Loucy (cell line): ENCODE measurements at regions not wholly inside any gene's neighbourhood (a gene's known extent, or its start where the extent isn't known, plus 50 kb on each side); places are given as distances from the start of the nearest gene placed in this dataset.

Experiments used
- H2AFZ ChIP-seq: fragments of 200-600 bp; sonication (generic); 2 replicates; pipeline ENCODE4 v1.6.0; 2016; ENCODE audit warnings: antibody characterized with exemption, mild to moderate bottlenecking, low read length, moderate library complexity
- H3F3A ChIP-seq: fragments of 200-600 bp; 2 replicates; pipeline ENCODE4 v1.6.0; 2016; ENCODE audit warnings: antibody characterized with exemption, low read depth, mild to moderate bottlenecking
- H3K27me3 ChIP-seq: fragments of 200-600 bp; sonication (generic); 2 replicates; pipeline ENCODE4 v1.6.1; 2014; ENCODE audit warnings: low read length, mild to moderate bottlenecking; ENCODE audit not compliant: insufficient read depth, poor library complexity, severe bottlenecking
- H3K36me3 ChIP-seq: fragments of 200-600 bp; sonication (generic); 2 replicates; pipeline ENCODE4 v1.6.1; 2016; ENCODE audit warnings: low read length; ENCODE audit not compliant: insufficient read depth
- H3K4me1 ChIP-seq: fragments of 200-600 bp; sonication (generic); 2 replicates; pipeline ENCODE4 v1.5.1; 2014; ENCODE audit warnings: low read length, mild to moderate bottlenecking; ENCODE audit not compliant: insufficient read depth, poor library complexity, severe bottlenecking
- H3K4me2 ChIP-seq: fragments of 200-600 bp; sonication (generic); 2 replicates; pipeline ENCODE4 v1.6.0; 2014; ENCODE audit warnings: antibody characterized with exemption, low read length, low read depth, mild to moderate bottlenecking; ENCODE audit not compliant: poor library complexity, severe bottlenecking
- H3K4me3 ChIP-seq: fragments of 200-600 bp; sonication (generic); 2 replicates; pipeline ENCODE4 v1.5.1; 2014; ENCODE audit warnings: low read length, mild to moderate bottlenecking, mixed read lengths; ENCODE audit not compliant: poor library complexity, severe bottlenecking
- H3K79me2 ChIP-seq: fragments of 200-600 bp; sonication (generic); 2 replicates; pipeline ENCODE4 v1.6.1; 2014; ENCODE audit warnings: low read length; ENCODE audit not compliant: insufficient read depth
- H3K9ac ChIP-seq: fragments of 200-600 bp; sonication (generic); 2 replicates; pipeline ENCODE4 v1.6.0; 2014; ENCODE audit warnings: mild to moderate bottlenecking, low read depth, low read length, moderate library complexity; ENCODE audit not compliant: poor library complexity, severe bottlenecking
- H3K9me2 ChIP-seq: fragments of 200-600 bp; sonication (generic); replicated peaks from 2 replicates; pipeline ENCODE4 v1.6.1; 2016; ENCODE audit warnings: low read depth, low read length, mixed read lengths
- H3K9me3 ChIP-seq: fragments of 200-600 bp; sonication (generic); 2 replicates; pipeline ENCODE4 v1.6.1; 2014; ENCODE audit warnings: mild to moderate bottlenecking, antibody characterized with exemption, low read length, low read depth; ENCODE audit not compliant: insufficient read depth
- H4K20me1 ChIP-seq: fragments of 200-600 bp; sonication (generic); 2 replicates; pipeline ENCODE4 v1.6.0; 2014; ENCODE audit warnings: antibody characterized with exemption, low read length, mild to moderate bottlenecking; ENCODE audit not compliant: insufficient read depth, poor library complexity, severe bottlenecking
- EZH2phosphoT487 ChIP-seq: fragments of 200-600 bp; IDR thresholded peaks from 2 replicates; pipeline ENCODE4 v1.6.1; 2018; ENCODE audit warnings: antibody characterized with exemption, mild to moderate bottlenecking, moderate library complexity, borderline replicate concordance
- TF ChIP-seq, protein P1 (sequence below): fragments of 200-600 bp; sonication (generic); conservative IDR thresholded peaks from 2 replicates; pipeline ENCODE4 v1.5.1; 2014; ENCODE audit warnings: mild to moderate bottlenecking, antibody characterized with exemption, low read length

DNA sequence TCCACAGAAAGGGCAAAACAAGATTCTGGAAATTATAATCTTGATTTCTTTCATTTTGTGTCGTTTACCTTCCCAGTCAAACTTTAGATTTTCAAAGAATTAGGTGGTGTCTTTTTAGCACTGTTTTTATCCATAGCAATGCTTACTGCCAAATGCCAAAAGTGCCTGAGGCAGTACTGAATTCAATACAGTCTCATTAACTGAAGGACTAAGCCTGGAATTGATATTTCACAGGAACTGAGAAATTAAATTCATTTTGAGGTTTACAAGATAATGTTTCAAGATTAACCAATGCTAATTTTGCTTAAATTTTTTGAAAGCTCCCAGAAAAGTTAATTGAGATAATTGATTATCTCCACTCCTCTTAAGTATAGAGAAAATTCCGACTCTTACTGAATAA is 68.8 kb upstream of the ARHGAP24 start:
- H3K79me2 ChIP-seq: no peaks in the 10 kb centered on the region
- H3K9me2 ChIP-seq: no peaks in the 10 kb centered on the region
- H3K4me3 ChIP-seq: no peak overlapping the region
- no peaks in the 10 kb centered on the region for H3K36me3 ChIP-seq
- no peaks in the 10 kb centered on the region for H3K27me3 ChIP-seq
- H3K9me3 ChIP-seq: no peaks in the 10 kb centered on the region
- H3K4me2 ChIP-seq: no peak overlapping the region
- no peaks in the 10 kb centered on the region for H3K4me1 ChIP-seq
- H4K20me1 ChIP-seq: no peaks in the 10 kb centered on the region
- H3F3A ChIP-seq: no peaks in the 10 kb centered on the region
- no peak overlapping the region for H3K9ac ChIP-seq
- no peak overlapping the region for H2AFZ ChIP-seq
- no peak for TF ChIP-seq EZH2phosphoT487
- TF ChIP-seq, protein P1, sequence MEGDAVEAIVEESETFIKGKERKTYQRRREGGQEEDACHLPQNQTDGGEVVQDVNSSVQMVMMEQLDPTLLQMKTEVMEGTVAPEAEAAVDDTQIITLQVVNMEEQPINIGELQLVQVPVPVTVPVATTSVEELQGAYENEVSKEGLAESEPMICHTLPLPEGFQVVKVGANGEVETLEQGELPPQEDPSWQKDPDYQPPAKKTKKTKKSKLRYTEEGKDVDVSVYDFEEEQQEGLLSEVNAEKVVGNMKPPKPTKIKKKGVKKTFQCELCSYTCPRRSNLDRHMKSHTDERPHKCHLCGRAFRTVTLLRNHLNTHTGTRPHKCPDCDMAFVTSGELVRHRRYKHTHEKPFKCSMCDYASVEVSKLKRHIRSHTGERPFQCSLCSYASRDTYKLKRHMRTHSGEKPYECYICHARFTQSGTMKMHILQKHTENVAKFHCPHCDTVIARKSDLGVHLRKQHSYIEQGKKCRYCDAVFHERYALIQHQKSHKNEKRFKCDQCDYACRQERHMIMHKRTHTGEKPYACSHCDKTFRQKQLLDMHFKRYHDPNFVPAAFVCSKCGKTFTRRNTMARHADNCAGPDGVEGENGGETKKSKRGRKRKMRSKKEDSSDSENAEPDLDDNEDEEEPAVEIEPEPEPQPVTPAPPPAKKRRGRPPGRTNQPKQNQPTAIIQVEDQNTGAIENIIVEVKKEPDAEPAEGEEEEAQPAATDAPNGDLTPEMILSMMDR: no peak

- Histone ChIP-seq H3K4me1 (no peaks in the 10 kb centered on the region), H3K9me2 (no peaks in the 10 kb centered on the region), H3K27me3 (no peaks in the 10 kb centered on the region), H3K9me3 (no peaks in the 10 kb centered on the region), H3K4me3 (no peak overlapping the region), H3K36me3 (no peaks in the 10 kb centered on the region), H4K20me1 (no peaks in the 10 kb centered on the region), H3K9ac (no peak overlapping the region), H3K79me2 (no peaks in the 10 kb centered on the region), H2AFZ (no peak overlapping the region), H3K4me2 (no peak overlapping the region), H3F3A (no peaks in the 10 kb centered on the region)
- TF ChIP-seq, protein P1: no peak
- no peak for TF ChIP-seq EZH2phosphoT487
Observed at GRCh38 chr4:85407546-85407945, 67.4 kb upstream of the ARHGAP24 start.

DNA sequence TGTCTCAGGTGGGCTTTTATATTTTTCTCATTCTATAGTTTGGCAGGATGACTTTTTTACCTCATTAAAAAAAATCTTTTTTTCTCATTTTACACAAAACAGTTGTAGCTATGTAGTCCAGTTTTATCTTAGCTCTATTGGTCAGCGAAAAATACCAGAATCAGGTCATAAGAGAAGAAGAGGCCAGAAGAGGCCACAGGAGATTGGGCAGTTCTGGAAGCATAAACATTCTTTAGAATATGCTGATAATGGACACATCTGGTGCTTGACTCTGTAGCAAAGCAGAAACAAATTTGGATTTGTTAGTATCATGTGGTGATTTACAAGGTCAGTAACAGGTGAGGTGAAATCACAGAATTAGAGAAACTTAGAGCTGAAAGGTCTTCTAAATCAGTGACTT is 66.6 kb upstream of the ARHGAP24 start:
- H3K4me3 ChIP-seq: no peak overlapping the region
- no peaks in the 10 kb centered on the region for H3K9me3 ChIP-seq
- no peaks in the 10 kb centered on the region for H3K79me2 ChIP-seq
- H3K4me1 ChIP-seq: no peaks in the 10 kb centered on the region
- no peaks in the 10 kb centered on the region for H3K36me3 ChIP-seq
- H4K20me1 ChIP-seq: no peaks in the 10 kb centered on the region
- H3K9me2 ChIP-seq: no peaks in the 10 kb centered on the region
- H3F3A ChIP-seq: no peaks in the 10 kb centered on the region
- no peaks in the 10 kb centered on the region for H3K27me3 ChIP-seq
- TF ChIP-seq EZH2phosphoT487: no peak
- TF ChIP-seq, protein P1: no peak
- H3K4me2 ChIP-seq: no peak overlapping the region
- no peak overlapping the region for H3K9ac ChIP-seq
- H2AFZ ChIP-seq: no peak overlapping the region
